ENCODE measurements at regions not wholly inside any gene's neighbourhood (a gene's known extent, or its start where the extent isn't known, plus 50 kb on each side); places are given as distances from the start of the nearest gene placed in this dataset.

DNA sequence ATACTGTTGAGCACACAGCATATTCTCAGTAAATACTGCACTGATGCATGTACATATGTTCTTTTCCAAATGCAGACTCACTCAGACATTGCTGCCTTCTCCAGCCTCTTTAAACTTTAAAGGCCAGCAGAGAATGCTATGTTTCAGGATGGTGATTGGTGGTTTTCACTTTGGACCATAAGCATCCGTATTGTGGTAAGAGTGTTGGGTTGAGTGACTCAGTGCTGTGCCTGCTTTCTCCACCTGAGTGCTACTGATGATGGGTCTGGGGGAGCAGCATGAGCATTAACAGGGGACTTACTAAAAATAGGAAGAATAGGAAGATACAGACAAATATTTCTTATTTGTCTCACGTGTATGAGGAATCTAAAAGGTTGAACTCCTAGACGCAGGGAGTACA, 56.3 kb upstream of the ZNF92 start:
- Histone ChIP-seq H3K36me3 (replicated peaks in 1 of 2; ENCODE audit: insufficient read depth in 1 of 2, low read depth in 2 of 2) (no peaks in the 10 kb centered on the region), H3K27ac (no peak overlapping the region), H3K9me3 (no peaks in the 10 kb centered on the region), H3K4me1 (no peaks in the 10 kb centered on the region), H3K27me3 (no peaks in the 10 kb centered on the region), H3K4me3 (no peak overlapping the region)
- intact Hi-C loops (cut with DNase I): no loop called here
- 70 to 79% methylated on average over 3 of the region's 3 CpGs for WGBS, 2 donors
- TF ChIP-seq, protein P1, sequence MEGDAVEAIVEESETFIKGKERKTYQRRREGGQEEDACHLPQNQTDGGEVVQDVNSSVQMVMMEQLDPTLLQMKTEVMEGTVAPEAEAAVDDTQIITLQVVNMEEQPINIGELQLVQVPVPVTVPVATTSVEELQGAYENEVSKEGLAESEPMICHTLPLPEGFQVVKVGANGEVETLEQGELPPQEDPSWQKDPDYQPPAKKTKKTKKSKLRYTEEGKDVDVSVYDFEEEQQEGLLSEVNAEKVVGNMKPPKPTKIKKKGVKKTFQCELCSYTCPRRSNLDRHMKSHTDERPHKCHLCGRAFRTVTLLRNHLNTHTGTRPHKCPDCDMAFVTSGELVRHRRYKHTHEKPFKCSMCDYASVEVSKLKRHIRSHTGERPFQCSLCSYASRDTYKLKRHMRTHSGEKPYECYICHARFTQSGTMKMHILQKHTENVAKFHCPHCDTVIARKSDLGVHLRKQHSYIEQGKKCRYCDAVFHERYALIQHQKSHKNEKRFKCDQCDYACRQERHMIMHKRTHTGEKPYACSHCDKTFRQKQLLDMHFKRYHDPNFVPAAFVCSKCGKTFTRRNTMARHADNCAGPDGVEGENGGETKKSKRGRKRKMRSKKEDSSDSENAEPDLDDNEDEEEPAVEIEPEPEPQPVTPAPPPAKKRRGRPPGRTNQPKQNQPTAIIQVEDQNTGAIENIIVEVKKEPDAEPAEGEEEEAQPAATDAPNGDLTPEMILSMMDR (IDR thresholded peaks at IDR 0.05): no peak
- no peak for TF ChIP-seq POLR2A (IDR thresholded peaks at IDR 0.05)
- no peak for ATAC-seq
- DNase-seq: no peak

DNA sequence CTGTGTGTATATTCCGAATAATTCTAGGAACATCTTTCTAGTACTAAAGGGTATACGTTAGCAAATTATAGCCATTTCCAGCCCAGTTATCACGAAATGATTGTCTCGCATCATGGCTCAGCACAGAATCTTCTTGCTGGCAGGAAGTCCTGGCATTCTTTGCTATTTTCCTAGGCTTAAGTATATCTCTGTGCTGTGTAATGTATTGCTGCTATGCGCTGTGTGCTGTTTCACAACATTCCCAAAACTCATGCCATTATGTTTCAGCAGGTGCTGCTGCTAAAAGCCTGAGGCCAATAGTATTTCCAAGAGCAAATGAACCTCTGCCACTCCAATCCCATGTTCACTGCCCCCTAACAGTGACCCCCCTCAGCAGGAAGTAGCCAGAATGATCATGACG, 62.9 kb upstream of the ZNF92 start:
- ATAC-seq (no peak), DNase-seq (no peak)
- Histone ChIP-seq H3K4me3 (no peak overlapping the region), H3K9me3 (no peaks in the 10 kb centered on the region), H3K27me3 (no peaks in the 10 kb centered on the region), H3K27ac (no peak overlapping the region), H3K4me1 (peaks cover 13% of the 10 kb centered on the region), H3K36me3 (replicated peaks in 1 of 2; ENCODE audit: insufficient read depth in 1 of 2, low read depth in 2 of 2) (no peaks in the 10 kb centered on the region)
- TF ChIP-seq POLR2A (IDR thresholded peaks at IDR 0.05): no peak
- TF ChIP-seq, protein P1 (IDR thresholded peaks at IDR 0.05): no peak
- 77 to 78% methylated on average over 6 of the region's 6 CpGs for WGBS, 2 donors
- intact Hi-C loops (cut with DNase I): no loop called here

DNA sequence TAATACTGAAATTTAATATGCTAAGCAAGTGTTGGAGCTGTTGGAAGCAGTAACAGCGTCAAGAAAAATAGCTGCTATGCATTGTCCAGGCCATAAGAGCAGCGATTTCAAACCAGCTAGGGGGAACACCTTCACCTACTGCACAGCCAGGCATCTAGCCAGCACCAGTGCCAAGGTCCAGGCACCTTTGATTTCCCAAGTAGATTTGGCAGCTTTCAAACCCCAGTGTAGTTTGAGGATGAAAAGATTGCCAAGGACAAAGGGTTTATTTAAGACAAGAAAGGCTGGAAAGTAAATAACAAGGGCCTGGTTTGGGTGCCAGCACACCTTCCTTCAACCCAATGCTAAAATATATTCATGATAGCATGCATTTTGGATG, 65.4 kb upstream of the ZNF92 start:
- no peak for TF ChIP-seq POLR2A (IDR thresholded peaks at IDR 0.05)
- TF ChIP-seq, protein P1 (IDR thresholded peaks at IDR 0.05): no peak
- Histone ChIP-seq H3K27me3 (no peaks in the 10 kb centered on the region), H3K36me3 (replicated peaks in 1 of 2; ENCODE audit: insufficient read depth in 1 of 2, low read depth in 2 of 2) (no peaks in the 10 kb centered on the region), H3K4me1 (peaks cover 13% of the 10 kb centered on the region), H3K9me3 (no peaks in the 10 kb centered on the region), H3K27ac (no peak overlapping the region), H3K4me3 (no peak overlapping the region)
- WGBS, 2 donors: 28 to 43% methylated on average over 2 of the region's 2 CpGs
- ATAC-seq: no peak
- intact Hi-C loops (cut with DNase I): no loop called here
- DNase-seq: peak in 3 of 4 donors; percentile 13 to 65 (median 20)

DNA sequence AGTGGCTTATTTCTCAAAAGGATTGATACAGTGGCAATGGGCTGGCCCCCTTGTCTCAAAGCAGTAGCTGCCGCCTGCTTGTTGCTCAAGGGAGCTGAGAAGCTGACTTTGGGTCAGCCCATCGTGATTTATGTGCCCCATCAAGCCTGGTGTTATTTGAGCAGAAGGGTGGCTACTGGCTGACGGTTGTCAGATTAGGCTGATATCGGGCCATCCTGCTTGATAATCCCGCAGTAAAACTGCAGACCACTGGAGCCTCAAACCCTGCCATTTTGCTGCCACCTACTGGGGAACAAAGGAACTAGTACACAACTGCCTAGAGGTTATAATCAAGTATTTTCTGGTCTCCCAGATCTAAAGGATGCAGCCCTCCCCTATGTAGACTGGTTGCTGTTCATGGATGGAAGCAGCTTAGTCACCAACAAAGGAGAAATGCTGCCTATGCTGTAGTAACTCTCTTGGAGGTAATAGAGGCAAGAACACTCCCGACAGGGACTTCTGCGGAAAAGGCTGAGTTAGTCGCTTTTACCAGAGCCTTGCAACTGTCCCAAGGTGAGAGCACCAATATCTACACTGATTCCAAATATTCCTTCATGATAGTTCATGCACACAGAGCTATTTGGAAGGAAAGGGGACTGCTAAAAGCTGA, 65.9 kb upstream of the ZNF92 start:
- no peaks in the 10 kb centered on the region for H3K27me3 ChIP-seq
- DNase-seq: peak; percentile 28 to 46 (median 41)
- H3K36me3 ChIP-seq (replicated peaks in 1 of 2; ENCODE audit: insufficient read depth in 1 of 2, low read depth in 2 of 2): no peaks in the 10 kb centered on the region
- no peak overlapping the region for H3K27ac ChIP-seq
- TF ChIP-seq, protein P1 (IDR thresholded peaks at IDR 0.05): peak; percentile 32 to 79 (median 71)
- TF ChIP-seq POLR2A (IDR thresholded peaks at IDR 0.05): no peak
- no peaks in the 10 kb centered on the region for H3K9me3 ChIP-seq
- intact Hi-C loops (cut with DNase I): no loop called here
- peaks cover 13% of the 10 kb centered on the region for H3K4me1 ChIP-seq
- WGBS, 2 donors: 38 to 46% methylated on average over 6 to 8 of the region's 8 CpGs
- peak; percentile 59 for ATAC-seq
- no peak overlapping the region for H3K4me3 ChIP-seq

DNA sequence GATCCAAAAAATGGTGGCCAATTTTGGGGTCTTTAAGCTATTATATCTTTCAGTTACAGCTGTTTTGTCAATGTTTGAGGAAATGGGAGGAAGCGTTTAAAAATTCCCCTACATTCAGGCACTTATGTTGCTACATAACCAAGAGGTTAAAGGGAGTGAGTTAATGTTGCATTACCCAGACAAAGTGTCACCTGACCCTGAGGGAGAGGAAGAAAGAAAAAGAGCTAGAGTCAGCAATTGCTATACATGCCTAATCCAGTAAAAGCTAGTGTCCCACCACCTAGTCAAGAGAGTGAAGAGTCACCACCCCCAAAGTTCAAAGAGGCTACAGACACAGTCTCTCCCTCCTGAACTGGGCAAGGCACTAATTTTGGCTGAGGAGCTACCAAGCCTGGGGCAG, 69.5 kb upstream of the ZNF92 start:
- DNase-seq: no peak
- no peaks in the 10 kb centered on the region for H3K36me3 ChIP-seq (replicated peaks in 1 of 2; ENCODE audit: insufficient read depth in 1 of 2, low read depth in 2 of 2)
- no peak for ATAC-seq
- H3K4me3 ChIP-seq: no peak overlapping the region
- H3K27ac ChIP-seq: no peak overlapping the region
- H3K27me3 ChIP-seq: no peaks in the 10 kb centered on the region
- TF ChIP-seq POLR2A (IDR thresholded peaks at IDR 0.05): no peak
- TF ChIP-seq, protein P1 (IDR thresholded peaks at IDR 0.05): no peak
- H3K4me1 ChIP-seq: peaks cover 13% of the 10 kb centered on the region
- H3K9me3 ChIP-seq: no peaks in the 10 kb centered on the region
- intact Hi-C loops (cut with DNase I): no loop called here
- WGBS, 2 donors: 57 to 64% methylated on average over 1 of the region's 1 CpG

Measured in body of pancreas (tissue), 4 donors.